Gastrocnemius medialis (tissue), 4 donors: ENCODE measurements at regions not wholly inside any gene's neighbourhood (a gene's known extent, or its start where the extent isn't known, plus 50 kb on each side); places are given as distances from the start of the nearest gene placed in this dataset.
"Not testable (repeated sequence)": the region's sequence is repeated elsewhere in the genome, so short reads cannot be mapped to it uniquely, and the experiment has no call there.

ENCODE experiments used
- ATAC-seq, 2 donors: fragments of 150-250 bp; one replicate each; pipeline ENCODE4 v1.9.1; 2016
- DNase-seq, 2 donors: peaks; one replicate each; pipeline ENCODE4 v3.0.0-alpha.2; 2019
- H3K27ac ChIP-seq, 4 donors: fragments of 200-600 bp; sonication (generic); 1 replicate in 1 of 4; 2 replicates in 3 of 4; pipeline ENCODE4 v1.5.1; 2016 to 2018; ENCODE audit warnings: mild to moderate bottlenecking in 2 of 4, moderate library complexity in 1 of 4
- H3K27me3 ChIP-seq, 3 donors: fragments of 200-600 bp; sonication (generic) in 2 of 3; 1 replicate in 1 of 3; 2 replicates in 2 of 3; pipeline versions ENCODE4 v1.5.1 to v1.6.0; 2016 to 2019; ENCODE audit warnings: mild to moderate bottlenecking in 1 of 3, moderate library complexity in 1 of 3
- H3K36me3 ChIP-seq, 2 donors: fragments of 200-600 bp; sonication (generic) in 1 of 2; one replicate each; pipeline ENCODE4 v1.5.1; 2017 to 2018
- H3K4me1 ChIP-seq, 2 donors: fragments of 200-600 bp; sonication (generic) in 1 of 2; one replicate each; pipeline ENCODE4 v1.5.1; 2016 to 2017; ENCODE audit warnings: mild to moderate bottlenecking in 2 of 2
- H3K4me3 ChIP-seq, 4 donors: fragments of 200-600 bp; sonication (generic) in 3 of 4; 1 replicate in 1 of 4; 2 replicates in 3 of 4; pipeline ENCODE4 v1.5.1; 2016 to 2019; ENCODE audit warnings: mild to moderate bottlenecking in 2 of 4
- H3K9me3 ChIP-seq, 3 donors: fragments of 200-600 bp; sonication (generic) in 2 of 3; 1 replicate in 1 of 3; 2 replicates in 2 of 3; pipeline ENCODE4 v1.5.1; 2016 to 2019
- POLR2A ChIP-seq, 2 donors: fragments of 450-650 bp; IDR thresholded peaks; one replicate each; pipeline ENCODE4 v1.6.1; 2017; ENCODE audit warnings: antibody characterized with exemption in 2 of 2, mild to moderate bottlenecking in 2 of 2, moderate library complexity in 2 of 2
- in situ Hi-C, 4 donors: fragments of 200-750 bp; cut with MboI; loops; one replicate each; pipeline versions ENCODE4 v1.15.0 to v1.8.0; 2017; ENCODE audit warnings: low sequenced_read_pairs in 4 of 4
- intact Hi-C: fragments of 100-400 bp; cut with DNase I; formaldehyde crosslinking; loops from one replicate; pipeline ENCODE4 v1.15.1; 2023; ENCODE audit warnings: low total_unique reads
- TF ChIP-seq, protein P1 (sequence below), 5 experiments: fragments of 450-650 bp in 3 of 5; fragments of 200-600 bp in 2 of 5; sonication (generic) in 2 of 5; IDR thresholded peaks in 4 of 5; conservative IDR thresholded peaks in 1 of 5; 1 replicate in 4 of 5; 2 replicates in 1 of 5; pipeline ENCODE4 v1.5.1; 2016 to 2019; ENCODE audit warnings: antibody characterized with exemption in 5 of 5, mild to moderate bottlenecking in 3 of 5, moderate library complexity in 3 of 5

DNA sequence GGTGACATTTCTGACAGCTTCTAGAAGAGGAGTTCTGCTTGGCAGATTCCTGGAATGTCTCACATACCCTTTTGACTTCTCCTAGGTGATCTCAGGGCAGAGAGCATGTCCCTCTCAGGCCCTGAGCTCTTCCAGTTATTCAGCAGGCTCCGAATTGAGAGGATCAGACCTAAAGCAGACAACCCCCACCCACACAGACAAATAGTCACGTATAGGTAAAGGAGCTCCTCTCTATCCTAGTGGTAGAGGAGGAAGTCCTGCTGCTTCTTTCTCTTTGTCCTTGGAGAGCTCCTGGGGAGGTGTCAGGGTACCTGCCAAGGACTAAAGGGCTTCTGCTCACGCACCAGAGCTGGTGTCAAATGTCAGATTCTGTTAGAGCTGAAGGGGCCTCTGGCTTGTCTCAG, 128.1 kb downstream of the IER5 start:
- no peak for DNase-seq
- no peak overlapping the region for H3K4me3 ChIP-seq
- in situ Hi-C loops (no loop called here), intact Hi-C loops (no loop called here)
- H3K27ac ChIP-seq, result no peak overlapping the region
- H3K4me1 ChIP-seq, result no peaks in the 10 kb centered on the region
- no peaks in the 10 kb centered on the region for H3K9me3 ChIP-seq
- no peaks in the 10 kb centered on the region for H3K36me3 ChIP-seq
- no peak for ATAC-seq
- no peak for TF ChIP-seq POLR2A (IDR thresholded peaks at IDR 0.05)
- TF ChIP-seq, protein P1, sequence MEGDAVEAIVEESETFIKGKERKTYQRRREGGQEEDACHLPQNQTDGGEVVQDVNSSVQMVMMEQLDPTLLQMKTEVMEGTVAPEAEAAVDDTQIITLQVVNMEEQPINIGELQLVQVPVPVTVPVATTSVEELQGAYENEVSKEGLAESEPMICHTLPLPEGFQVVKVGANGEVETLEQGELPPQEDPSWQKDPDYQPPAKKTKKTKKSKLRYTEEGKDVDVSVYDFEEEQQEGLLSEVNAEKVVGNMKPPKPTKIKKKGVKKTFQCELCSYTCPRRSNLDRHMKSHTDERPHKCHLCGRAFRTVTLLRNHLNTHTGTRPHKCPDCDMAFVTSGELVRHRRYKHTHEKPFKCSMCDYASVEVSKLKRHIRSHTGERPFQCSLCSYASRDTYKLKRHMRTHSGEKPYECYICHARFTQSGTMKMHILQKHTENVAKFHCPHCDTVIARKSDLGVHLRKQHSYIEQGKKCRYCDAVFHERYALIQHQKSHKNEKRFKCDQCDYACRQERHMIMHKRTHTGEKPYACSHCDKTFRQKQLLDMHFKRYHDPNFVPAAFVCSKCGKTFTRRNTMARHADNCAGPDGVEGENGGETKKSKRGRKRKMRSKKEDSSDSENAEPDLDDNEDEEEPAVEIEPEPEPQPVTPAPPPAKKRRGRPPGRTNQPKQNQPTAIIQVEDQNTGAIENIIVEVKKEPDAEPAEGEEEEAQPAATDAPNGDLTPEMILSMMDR (IDR thresholded peaks at IDR 0.05 in 4 of 5, conservative IDR thresholded peaks at IDR 0.05 in 1 of 5), result no peak
- H3K27me3 ChIP-seq, result peaks cover 0 to 4% (median 0%) of the 10 kb centered on the region in 3 donors

DNA sequence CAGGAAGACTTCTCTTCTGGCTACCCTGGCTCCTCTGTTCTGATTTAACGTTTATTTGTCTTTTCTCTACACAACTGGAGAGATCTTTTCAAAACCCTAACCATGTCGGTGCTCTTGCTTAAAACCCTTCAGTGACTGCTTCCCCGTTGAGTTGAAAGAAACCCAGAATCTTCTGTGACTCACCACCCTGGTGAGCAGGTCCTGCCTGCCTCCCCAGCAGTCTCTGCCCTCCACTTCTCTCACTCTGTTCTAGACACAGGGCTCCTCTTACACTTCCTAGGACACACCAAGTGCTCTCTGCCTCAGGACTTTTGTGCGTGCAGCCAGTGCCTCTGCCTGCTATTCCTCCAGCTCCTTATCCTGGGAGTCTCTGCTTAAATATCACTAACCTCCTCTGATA, 131.4 kb downstream of the IER5 start:
- H3K36me3 ChIP-seq, result no peaks in the 10 kb centered on the region
- H3K4me1 ChIP-seq, result no peaks in the 10 kb centered on the region
- ATAC-seq, result no peak
- intact Hi-C loops (no loop called here), in situ Hi-C loops (no loop called here)
- TF ChIP-seq, protein P1 (IDR thresholded peaks at IDR 0.05 in 4 of 5, conservative IDR thresholded peaks at IDR 0.05 in 1 of 5), result no peak
- no peak for TF ChIP-seq POLR2A (IDR thresholded peaks at IDR 0.05)
- H3K4me3 ChIP-seq, result no peak overlapping the region
- H3K27ac ChIP-seq, result no peak overlapping the region
- DNase-seq, result no peak
- H3K9me3 ChIP-seq, result no peaks in the 10 kb centered on the region
- peaks cover 0 to 4% (median 0%) of the 10 kb centered on the region in 3 donors for H3K27me3 ChIP-seq

DNA sequence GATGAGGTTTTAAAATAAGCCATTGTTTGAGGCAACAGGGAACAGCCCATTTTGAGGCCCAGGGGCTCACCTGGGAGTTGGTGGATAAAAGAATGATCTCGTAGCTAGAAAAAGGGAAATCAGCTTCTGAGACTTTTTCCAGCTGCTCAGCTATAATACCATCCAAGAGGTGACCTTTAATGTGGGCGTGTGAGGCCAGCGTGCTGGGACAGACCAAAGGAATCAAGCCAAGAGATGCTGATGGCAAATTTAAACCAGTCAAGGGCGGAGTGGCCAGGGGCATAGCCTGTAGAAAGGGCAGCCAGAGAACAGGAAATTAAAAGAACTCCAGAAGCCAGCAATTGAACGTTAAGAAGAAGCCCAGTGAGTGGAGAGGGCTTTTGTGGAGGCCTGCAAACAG, 132.6 kb downstream of the IER5 start:
- Histone ChIP-seq H3K36me3 (no peaks in the 10 kb centered on the region), H3K27ac (no peak overlapping the region), H3K4me3 (no peak overlapping the region), H3K9me3 (no peaks in the 10 kb centered on the region), H3K27me3 (peaks cover 0 to 4% (median 0%) of the 10 kb centered on the region in 3 donors), H3K4me1 (no peaks in the 10 kb centered on the region)
- no peak for TF ChIP-seq POLR2A (IDR thresholded peaks at IDR 0.05)
- TF ChIP-seq, protein P1 (IDR thresholded peaks at IDR 0.05 in 4 of 5, conservative IDR thresholded peaks at IDR 0.05 in 1 of 5), result no peak
- DNase-seq (no peak), ATAC-seq (no peak)
- in situ Hi-C loops, result no loop called here
- intact Hi-C loops, result no loop called here

- Histone ChIP-seq H3K36me3 (no peaks in the 10 kb centered on the region), H3K27ac (no peak overlapping the region), H3K9me3 (no peaks in the 10 kb centered on the region), H3K27me3 (peaks cover 0 to 4% (median 0%) of the 10 kb centered on the region in 3 donors), H3K4me1 (no peaks in the 10 kb centered on the region), H3K4me3 (no peak overlapping the region)
- intact Hi-C loops (no loop called here), in situ Hi-C loops (no loop called here)
- TF ChIP-seq, protein P1 (IDR thresholded peaks at IDR 0.05 in 4 of 5, conservative IDR thresholded peaks at IDR 0.05 in 1 of 5), result no peak
- TF ChIP-seq POLR2A (IDR thresholded peaks at IDR 0.05), result no peak
- DNase-seq, result no peak
- ATAC-seq, result no peak
These were observed 134.5 kb downstream of the IER5 start for GRCh38 chr1:181222972-181223505.

- ATAC-seq, H3K4me1 ChIP-seq, intact Hi-C loops, DNase-seq, H3K9me3 ChIP-seq, in situ Hi-C loops, H3K27ac ChIP-seq, H3K4me3 ChIP-seq, H3K27me3 ChIP-seq, H3K36me3 ChIP-seq: not testable (repeated sequence)
These were observed 138.2 kb downstream of the IER5 start for GRCh38 chr1:181226728-181227127.
